ENCODE measurements at regions not wholly inside any gene's neighbourhood (a gene's known extent, or its start where the extent isn't known, plus 50 kb on each side); places are given as distances from the start of the nearest gene placed in this dataset.
A peak's percentile ranks its signal among the peaks of the same experiment; 100 is the strongest.

GRCh38 chr2:45278365-45279078 lies 269.3 kb upstream of the SIX2 start:
- peak; percentile 81 for ATAC-seq
- TF ChIP-seq PATZ1 (CRISPR knock-in tag; IDR thresholded peaks at IDR 0.05; ENCODE audit: borderline replicate concordance) (peak; percentile 70; the same call in 1 of the 2 replicates), ZFP30 (CRISPR knock-in tag; IDR thresholded peaks at IDR 0.05) (no peak), GLIS3 (CRISPR knock-in tag; IDR thresholded peaks at IDR 0.05) (no peak), CREB5 (CRISPR knock-in tag; IDR thresholded peaks at IDR 0.05; ENCODE audit: low read depth) (peak; percentile 58; the same call in 1 of the 2 replicates), ISL1 (CRISPR knock-in tag; IDR thresholded peaks at IDR 0.05) (peak; percentile 87), CSDC2 (CRISPR knock-in tag; IDR thresholded peaks at IDR 0.05) (peak; percentile 40; the same call in 1 of the 2 replicates), SNAI2 (CRISPR knock-in tag; IDR thresholded peaks at IDR 0.05) (peak; percentile 79; the same call in 1 of the 2 replicates), CSRNP3 (CRISPR knock-in tag; IDR thresholded peaks at IDR 0.05) (no peak), ZFP3 (CRISPR knock-in tag; IDR thresholded peaks at IDR 0.05) (peak; percentile 22; the same call in 1 of the 2 replicates), ZNF8 (CRISPR knock-in tag; IDR thresholded peaks at IDR 0.05) (no peak), TSHZ2 (CRISPR knock-in tag; IDR thresholded peaks at IDR 0.05) (peak; percentile 42; the same call in 1 of the 2 replicates)

GRCh38 chr2:45276914-45277313 lies 267.7 kb upstream of the SIX2 start:
- no peak for ATAC-seq

GRCh38 chr2:45275806-45276205 lies 266.6 kb upstream of the SIX2 start:
- ATAC-seq: no peak
- TF ChIP-seq ISL1 (CRISPR knock-in tag; IDR thresholded peaks at IDR 0.05): no peak
- no peak for TF ChIP-seq ARNTL (CRISPR knock-in tag; IDR thresholded peaks at IDR 0.05; ENCODE audit: borderline replicate concordance, low read depth)
- no peak for TF ChIP-seq ZFP30 (CRISPR knock-in tag; IDR thresholded peaks at IDR 0.05)
- TF ChIP-seq CSDC2 (CRISPR knock-in tag; IDR thresholded peaks at IDR 0.05): no peak
- no peak for TF ChIP-seq PPARA (CRISPR knock-in tag; IDR thresholded peaks at IDR 0.05; ENCODE audit: borderline replicate concordance)
- TF ChIP-seq TOX (CRISPR knock-in tag; IDR thresholded peaks at IDR 0.05; ENCODE audit: borderline replicate concordance): no peak
- no peak for TF ChIP-seq ESRRG (CRISPR knock-in tag; IDR thresholded peaks at IDR 0.05)
- no peak for TF ChIP-seq CREB5 (CRISPR knock-in tag; IDR thresholded peaks at IDR 0.05; ENCODE audit: low read depth)
- TF ChIP-seq RARB (CRISPR knock-in tag; IDR thresholded peaks at IDR 0.05): no peak
- TF ChIP-seq POU6F1 (CRISPR knock-in tag; IDR thresholded peaks at IDR 0.05; ENCODE audit: borderline replicate concordance, low read depth): no peak
- no peak for TF ChIP-seq TSHZ2 (CRISPR knock-in tag; IDR thresholded peaks at IDR 0.05)

More at GRCh38 chr2:45276914-45277313, 267.7 kb upstream of the SIX2 start:
- 0 out of 2 replicates have a peak, but pooled peaks have one; percentile 12 for TF ChIP-seq CREB5 (CRISPR knock-in tag; IDR thresholded peaks at IDR 0.05; ENCODE audit: low read depth)
- TF ChIP-seq CSDC2 (CRISPR knock-in tag; IDR thresholded peaks at IDR 0.05): no peak
